MM.1S (cell line): ENCODE measurements at regions not wholly inside any gene's neighbourhood (a gene's known extent, or its start where the extent isn't known, plus 50 kb on each side); places are given as distances from the start of the nearest gene placed in this dataset.

Experiments used
- DNase-seq: peaks from one replicate; pipeline ENCODE4 v3.0.0-alpha.2; 2015
- H2AFZ ChIP-seq: fragments of 300-600 bp; sonication (generic); 2 replicates; pipeline ENCODE4 v1.6.0; 2016; ENCODE audit warnings: antibody characterized with exemption, low read length
- H3F3A ChIP-seq: fragments of 300-600 bp; sonication (generic); 2 replicates; pipeline ENCODE4 v1.6.1; 2016; ENCODE audit warnings: mild to moderate bottlenecking, antibody characterized with exemption, low read length, moderate library complexity, mixed read lengths; ENCODE audit not compliant: insufficient read depth
- H3K27ac ChIP-seq: fragments of 300-600 bp; sonication (generic); 2 replicates; pipeline ENCODE4 v1.5.1; 2016; ENCODE audit warnings: mild to moderate bottlenecking, low read length
- H3K27me3 ChIP-seq: fragments of 300-600 bp; sonication (generic); replicated peaks from 2 replicates; pipeline ENCODE4 v1.6.0; 2016; ENCODE audit warnings: low read length; ENCODE audit not compliant: insufficient read depth
- H3K36me3 ChIP-seq: fragments of 300-600 bp; sonication (generic); replicated peaks from 2 replicates; pipeline ENCODE4 v1.6.1; 2016; ENCODE audit warnings: mild to moderate bottlenecking, low read length, mixed read lengths; ENCODE audit not compliant: insufficient read depth
- H3K4me1 ChIP-seq: fragments of 300-600 bp; sonication (generic); 2 replicates; pipeline ENCODE4 v1.6.1; 2016; ENCODE audit warnings: low read length, mixed read lengths
- H3K4me2 ChIP-seq: fragments of 300-600 bp; sonication (generic); 2 replicates; pipeline ENCODE4 v1.6.0; 2016; ENCODE audit warnings: low read depth, low read length
- H3K4me3 ChIP-seq: fragments of 300-600 bp; sonication (generic); 2 replicates; pipeline ENCODE4 v1.5.1; 2016; ENCODE audit warnings: low read length, mixed read lengths
- H3K79me2 ChIP-seq: fragments of 300-600 bp; sonication (generic); 2 replicates; pipeline ENCODE4 v1.6.1; 2016; ENCODE audit warnings: mixed run types, low read length, mixed read lengths
- H3K9ac ChIP-seq: fragments of 300-600 bp; sonication (generic); 2 replicates; pipeline ENCODE4 v1.6.1; 2016; ENCODE audit warnings: low read length, mixed read lengths
- H3K9me2 ChIP-seq: fragments of 300-600 bp; sonication (generic); replicated peaks from 2 replicates; pipeline ENCODE4 v1.6.1; 2016; ENCODE audit warnings: mild to moderate bottlenecking, low read length, mixed read lengths; ENCODE audit not compliant: insufficient read depth
- H3K9me3 ChIP-seq: fragments of 300-600 bp; sonication (generic); replicated peaks from 2 replicates; pipeline ENCODE4 v1.6.1; 2016; ENCODE audit warnings: mild to moderate bottlenecking, low read length, mixed read lengths; ENCODE audit not compliant: insufficient read depth
- H4K20me1 ChIP-seq: fragments of 300-600 bp; sonication (generic); 2 replicates; pipeline ENCODE4 v1.6.1; 2016; ENCODE audit warnings: mild to moderate bottlenecking, low read length, moderate library complexity, mixed read lengths; ENCODE audit not compliant: insufficient read depth
- CTCF ChIP-seq: fragments of 300-600 bp; sonication (generic); IDR thresholded peaks from 2 replicates; pipeline ENCODE4 v1.5.1; 2016; ENCODE audit warnings: antibody characterized with exemption, low read length, mixed read lengths
- EZH2 ChIP-seq: fragments of 300-600 bp; sonication (generic); optimal IDR thresholded peaks from 2 replicates; pipeline ENCODE3; 2017; ENCODE audit warnings: low read depth, mild to moderate bottlenecking, antibody characterized with exemption, low read length, mixed read lengths
- EZH2phosphoT487 ChIP-seq: fragments of 300-600 bp; sonication (generic); IDR thresholded peaks from 2 replicates; pipeline ENCODE4 v1.6.1; 2018; ENCODE audit warnings: antibody characterized with exemption, low read length

- Histone ChIP-seq H3K36me3 (no peaks in the 10 kb centered on the region), H3K27me3 (no peaks in the 10 kb centered on the region), H3F3A (no peaks in the 10 kb centered on the region), H3K79me2 (no peaks in the 10 kb centered on the region), H3K9me2 (no peaks in the 10 kb centered on the region), H3K4me1 (no peaks in the 10 kb centered on the region), H3K9me3 (no peaks in the 10 kb centered on the region), H3K27ac (no peak overlapping the region), H3K9ac (no peak overlapping the region), H2AFZ (no peak overlapping the region), H4K20me1 (no peaks in the 10 kb centered on the region), H3K4me2 (no peak overlapping the region), H3K4me3 (no peak overlapping the region)
- no peak for DNase-seq
- no peak for TF ChIP-seq CTCF
- TF ChIP-seq EZH2phosphoT487: no peak
- no peak for TF ChIP-seq EZH2
Measured at GRCh38 chr12:86414201-86414600, 158.0 kb upstream of the MGAT4C start.

DNA sequence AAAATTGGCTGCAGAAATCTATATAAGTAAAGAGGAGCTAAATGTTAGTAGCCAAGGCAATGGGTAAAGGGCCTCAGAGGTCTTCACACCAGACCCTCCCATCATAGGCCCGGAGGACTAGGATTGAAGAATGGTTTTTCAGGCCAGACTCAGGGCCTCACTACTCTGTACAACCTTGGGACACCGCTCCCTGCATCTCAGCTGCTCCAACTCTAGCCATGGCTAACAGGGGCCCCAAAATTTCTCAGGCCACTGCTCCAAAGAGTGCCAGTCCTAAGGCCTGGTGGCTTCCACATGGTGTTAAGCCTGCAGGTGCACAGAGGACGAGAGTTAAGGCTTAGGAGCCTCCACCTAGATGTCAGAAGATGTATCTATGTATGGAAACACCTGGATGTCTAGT is 155.5 kb upstream of the MGAT4C start:
- Histone ChIP-seq H3K9me3 (no peaks in the 10 kb centered on the region), H3F3A (no peaks in the 10 kb centered on the region), H3K9ac (no peak overlapping the region), H3K36me3 (no peaks in the 10 kb centered on the region), H3K9me2 (no peaks in the 10 kb centered on the region), H2AFZ (no peak overlapping the region), H4K20me1 (no peaks in the 10 kb centered on the region), H3K27me3 (no peaks in the 10 kb centered on the region), H3K4me3 (no peak overlapping the region), H3K4me1 (no peaks in the 10 kb centered on the region), H3K79me2 (no peaks in the 10 kb centered on the region), H3K4me2 (no peak overlapping the region), H3K27ac (no peak overlapping the region)
- TF ChIP-seq CTCF (no peak), EZH2phosphoT487 (no peak), EZH2 (no peak)
- DNase-seq: no peak

GRCh38 chr12:86407620-86408208 is 151.5 kb upstream of the MGAT4C start:
- Histone ChIP-seq H4K20me1 (no peaks in the 10 kb centered on the region), H3K4me3 (no peak overlapping the region), H3K36me3 (no peaks in the 10 kb centered on the region), H2AFZ (no peak overlapping the region), H3K27ac (no peak overlapping the region), H3K9me2 (no peaks in the 10 kb centered on the region), H3F3A (no peaks in the 10 kb centered on the region), H3K4me1 (no peaks in the 10 kb centered on the region), H3K9ac (no peak overlapping the region), H3K27me3 (no peaks in the 10 kb centered on the region), H3K79me2 (no peaks in the 10 kb centered on the region), H3K9me3 (no peaks in the 10 kb centered on the region), H3K4me2 (no peak overlapping the region)
- no peak for DNase-seq
- TF ChIP-seq CTCF (no peak), EZH2phosphoT487 (no peak), EZH2 (no peak)
